Thyroid gland (tissue), 4 donors: ENCODE measurements at regions not wholly inside any gene's neighbourhood (a gene's known extent, or its start where the extent isn't known, plus 50 kb on each side); places are given as distances from the start of the nearest gene placed in this dataset.

Experiments
- CTCF ChIP-seq, 6 experiments: fragments of 200-600 bp in 3 of 6; fragments of 450-650 bp in 3 of 6; sonication (generic) in 3 of 6; IDR thresholded peaks; one replicate each; pipeline ENCODE4 v1.5.1; 2016 to 2019; ENCODE audit warnings: antibody characterized with exemption in 6 of 6, mild to moderate bottlenecking in 2 of 6, inconsistent platforms in 1 of 6, moderate library complexity in 1 of 6
- POLR2A ChIP-seq, 2 donors: fragments of 450-650 bp; IDR thresholded peaks; one replicate each; pipeline ENCODE4 v1.6.1; 2017; ENCODE audit warnings: antibody characterized with exemption in 2 of 2, mild to moderate bottlenecking in 2 of 2, moderate library complexity in 1 of 2

GRCh38 chr2:104547221-104547620, 306.7 kb upstream of the POU3F3 start:
- TF ChIP-seq CTCF (IDR thresholded peaks at IDR 0.05) (no peak), POLR2A (IDR thresholded peaks at IDR 0.05) (no peak)
